Upper lobe of left lung (tissue), 4 donors: ENCODE measurements at regions not wholly inside any gene's neighbourhood (a gene's known extent, or its start where the extent isn't known, plus 50 kb on each side); places are given as distances from the start of the nearest gene placed in this dataset.

Source experiments
- EP300 ChIP-seq, 4 donors: sonication (generic); formaldehyde crosslinking; IDR thresholded peaks; one replicate each; pipeline ENCODE4 v1.5.1; 2017; ENCODE audit warnings: antibody characterized with exemption in 4 of 4, control low read depth in 2 of 4
- POLR2A ChIP-seq, 4 donors: fragments of 450-650 bp; IDR thresholded peaks; one replicate each; pipeline ENCODE4 v1.5.1; 2016 to 2017; ENCODE audit warnings: antibody characterized with exemption in 4 of 4, mild to moderate bottlenecking in 2 of 4
- TF ChIP-seq, protein P1 (sequence below), 6 experiments: fragments of 450-650 bp in 4 of 6; fragments of 200-600 bp in 2 of 6; sonication (generic) in 2 of 6; IDR thresholded peaks; one replicate each; pipeline ENCODE4 v1.5.1; 2016 to 2019; ENCODE audit warnings: antibody characterized with exemption in 6 of 6

DNA sequence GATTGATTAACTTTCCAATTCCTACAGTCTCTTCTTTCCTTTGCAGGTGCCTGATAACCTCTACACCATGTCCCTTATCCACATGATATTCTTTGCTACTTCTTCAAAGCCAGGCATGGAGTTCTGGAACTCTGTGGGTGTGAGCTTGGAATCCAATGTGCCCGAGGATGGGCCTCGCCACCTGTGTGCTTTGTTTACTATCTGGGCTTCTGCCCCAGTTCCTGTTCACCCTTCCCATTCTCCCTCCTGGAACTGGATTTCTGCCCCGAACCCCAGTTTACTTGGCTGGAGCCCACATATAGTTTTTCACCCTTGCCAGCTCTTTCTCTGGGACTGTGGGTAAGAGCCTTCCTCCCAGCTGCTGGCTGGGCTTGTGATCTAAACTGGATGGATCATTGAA lies 75.2 kb upstream of the AK4 start:
- TF ChIP-seq POLR2A (IDR thresholded peaks at IDR 0.05), result no peak
- TF ChIP-seq, protein P1, sequence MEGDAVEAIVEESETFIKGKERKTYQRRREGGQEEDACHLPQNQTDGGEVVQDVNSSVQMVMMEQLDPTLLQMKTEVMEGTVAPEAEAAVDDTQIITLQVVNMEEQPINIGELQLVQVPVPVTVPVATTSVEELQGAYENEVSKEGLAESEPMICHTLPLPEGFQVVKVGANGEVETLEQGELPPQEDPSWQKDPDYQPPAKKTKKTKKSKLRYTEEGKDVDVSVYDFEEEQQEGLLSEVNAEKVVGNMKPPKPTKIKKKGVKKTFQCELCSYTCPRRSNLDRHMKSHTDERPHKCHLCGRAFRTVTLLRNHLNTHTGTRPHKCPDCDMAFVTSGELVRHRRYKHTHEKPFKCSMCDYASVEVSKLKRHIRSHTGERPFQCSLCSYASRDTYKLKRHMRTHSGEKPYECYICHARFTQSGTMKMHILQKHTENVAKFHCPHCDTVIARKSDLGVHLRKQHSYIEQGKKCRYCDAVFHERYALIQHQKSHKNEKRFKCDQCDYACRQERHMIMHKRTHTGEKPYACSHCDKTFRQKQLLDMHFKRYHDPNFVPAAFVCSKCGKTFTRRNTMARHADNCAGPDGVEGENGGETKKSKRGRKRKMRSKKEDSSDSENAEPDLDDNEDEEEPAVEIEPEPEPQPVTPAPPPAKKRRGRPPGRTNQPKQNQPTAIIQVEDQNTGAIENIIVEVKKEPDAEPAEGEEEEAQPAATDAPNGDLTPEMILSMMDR (IDR thresholded peaks at IDR 0.05), result no peak
- no peak for TF ChIP-seq EP300 (IDR thresholded peaks at IDR 0.05)
